Activated effector memory CD4-positive, alpha-beta T cell treated with anti-CD3 and anti-CD28 coated beads, Interleukin-2, amount 50 U/mL, for 16 hours (primary cell): ENCODE measurements at regions not wholly inside any gene's neighbourhood (a gene's known extent, or its start where the extent isn't known, plus 50 kb on each side); places are given as distances from the start of the nearest gene placed in this dataset.

Experiments used
- DNase-seq: peaks from one replicate; pipeline ENCODE4 v3.0.0-alpha.2; 2020

- no peak for DNase-seq
Observed at GRCh38 chr1:195495720-195496635, 1112.3 kb downstream of the KCNT2 start.

GRCh38 chr1:195482137-195482536, 1126.1 kb downstream of the KCNT2 start:
- DNase-seq = no peak

GRCh38 chr1:195481293-195481692, 1126.9 kb downstream of the KCNT2 start:
- DNase-seq = no peak

GRCh38 chr1:195475568-195475967, 1132.7 kb downstream of the KCNT2 start:
- DNase-seq = no peak

GRCh38 chr1:195472291-195472690, 1135.9 kb downstream of the KCNT2 start:
- DNase-seq = no peak

GRCh38 chr1:195466639-195467038, 1141.6 kb downstream of the KCNT2 start:
- no peak for DNase-seq

GRCh38 chr1:195462646-195463045, 1145.6 kb downstream of the KCNT2 start:
- no peak for DNase-seq

- no peak for DNase-seq
Observed at GRCh38 chr1:195462152-195462551, 1146.1 kb downstream of the KCNT2 start.

GRCh38 chr1:195458365-195458764, 1149.9 kb downstream of the KCNT2 start:
- no peak for DNase-seq

GRCh38 chr1:195450794-195451193, 1157.4 kb downstream of the KCNT2 start:
- DNase-seq = no peak

GRCh38 chr1:195439661-195440060, 1168.6 kb downstream of the KCNT2 start:
- DNase-seq = no peak

- DNase-seq = no peak
Observed at GRCh38 chr1:195434566-195435203, 1173.6 kb downstream of the KCNT2 start.

- no peak for DNase-seq
Observed at GRCh38 chr1:195430826-195431225, 1177.4 kb downstream of the KCNT2 start.

- DNase-seq = no peak
Observed at GRCh38 chr1:195428927-195429326, 1179.3 kb downstream of the KCNT2 start.

GRCh38 chr1:195415584-195415983, 1192.7 kb downstream of the KCNT2 start:
- no peak for DNase-seq

- no peak for DNase-seq
Observed at GRCh38 chr1:195394567-195394966, 1213.7 kb downstream of the KCNT2 start.

GRCh38 chr1:195376190-195376589, 1232.0 kb downstream of the KCNT2 start:
- no peak for DNase-seq

GRCh38 chr1:195373856-195374255, 1234.4 kb downstream of the KCNT2 start:
- DNase-seq = no peak

- no peak for DNase-seq
Observed at GRCh38 chr1:195345149-195345548, 1263.1 kb downstream of the KCNT2 start.

- no peak for DNase-seq
Observed at GRCh38 chr1:195337646-195338045, 1270.6 kb downstream of the KCNT2 start.

GRCh38 chr1:195336812-195337211, 1271.4 kb downstream of the KCNT2 start:
- no peak for DNase-seq

- no peak for DNase-seq
Observed at GRCh38 chr1:195335541-195335940, 1272.7 kb downstream of the KCNT2 start.

GRCh38 chr1:195332102-195332501, 1276.1 kb downstream of the KCNT2 start:
- no peak for DNase-seq

- no peak for DNase-seq
Observed at GRCh38 chr1:195328681-195329080, 1279.6 kb downstream of the KCNT2 start.
